ENCODE measurements at regions not wholly inside any gene's neighbourhood (a gene's known extent, or its start where the extent isn't known, plus 50 kb on each side); places are given as distances from the start of the nearest gene placed in this dataset.

DNA sequence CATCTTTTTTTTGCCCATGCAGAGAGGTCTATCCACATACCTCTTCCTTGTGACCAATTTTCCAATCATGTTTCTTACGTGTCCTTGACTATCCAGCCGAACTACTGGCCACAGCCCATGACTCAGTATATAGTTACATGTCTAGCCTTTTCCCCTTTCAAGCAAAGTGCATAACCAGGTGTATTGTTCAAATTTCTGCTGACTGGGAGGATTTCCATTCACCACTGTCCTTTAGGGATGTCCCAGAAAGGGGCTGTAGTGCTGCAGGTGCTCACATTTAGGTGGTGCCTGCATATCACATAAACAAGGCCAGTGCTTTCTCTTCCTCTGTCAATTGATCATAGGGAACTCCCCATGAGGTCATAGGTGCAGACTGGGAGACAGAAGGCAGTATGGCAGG lies 69.4 kb upstream of the ALDH1A3 start:
- H3K9me3 Mint-ChIP-seq = no peaks in the 10 kb centered on the region

GRCh38 chr15:100810831-100811230 lies 68.8 kb upstream of the ALDH1A3 start:
- Mint-ChIP-seq H3K27me3 (no peaks in the 10 kb centered on the region), H3K4me3 (no peak overlapping the region), H3K27ac (ENCODE audit: low read depth) (no peak overlapping the region), H3K9me3 (peaks cover 4% of the 10 kb centered on the region), H3K4me1 (no peaks in the 10 kb centered on the region), H3K36me3 (ENCODE audit: insufficient read depth) (no peaks in the 10 kb centered on the region)
- DNase-seq (ENCODE audit: low spot score in 2 of 2) (no peak), ATAC-seq (replicated peaks; ENCODE audit: extremely low read depth, poor library complexity, severe bottlenecking) (no peak)

More for the DNA sequence above, 69.4 kb upstream of the ALDH1A3 start:
- DNase-seq (ENCODE audit: low spot score in 2 of 2) (no peak), ATAC-seq (replicated peaks; ENCODE audit: extremely low read depth, poor library complexity, severe bottlenecking) (no peak)
- no peaks in the 10 kb centered on the region for H3K27me3 Mint-ChIP-seq
- no peak overlapping the region for H3K4me3 Mint-ChIP-seq
- H3K27ac Mint-ChIP-seq (ENCODE audit: low read depth) = no peak overlapping the region
- no peaks in the 10 kb centered on the region for H3K36me3 Mint-ChIP-seq (ENCODE audit: insufficient read depth)
- no peaks in the 10 kb centered on the region for H3K4me1 Mint-ChIP-seq

DNA sequence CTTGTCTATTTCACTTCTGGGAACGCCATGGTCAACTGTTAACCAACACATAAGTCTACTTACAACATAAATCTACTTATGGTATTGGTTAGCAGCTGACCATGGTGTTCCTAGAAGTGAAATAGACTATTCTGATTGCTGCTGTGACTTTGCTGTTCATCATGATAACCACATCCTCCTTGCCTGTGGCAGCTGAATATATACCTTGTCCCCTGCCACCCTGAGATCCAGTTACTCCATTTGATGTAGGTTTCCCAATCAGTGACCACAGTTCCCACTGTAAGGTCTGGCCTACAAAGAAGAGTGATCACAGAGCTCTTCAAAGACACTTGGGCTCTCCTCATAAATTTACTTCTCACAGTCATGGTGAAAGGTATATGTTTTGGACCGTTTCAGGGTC lies 66.8 kb upstream of the ALDH1A3 start:
- no peaks in the 10 kb centered on the region for H3K36me3 Mint-ChIP-seq (ENCODE audit: insufficient read depth)
- no peaks in the 10 kb centered on the region for H3K4me1 Mint-ChIP-seq
- DNase-seq (ENCODE audit: low spot score in 2 of 2) = no peak
- H3K4me3 Mint-ChIP-seq = no peak overlapping the region
- peaks cover 13% of the 10 kb centered on the region for H3K9me3 Mint-ChIP-seq
- ATAC-seq (replicated peaks; ENCODE audit: extremely low read depth, poor library complexity, severe bottlenecking) = no peak
- H3K27ac Mint-ChIP-seq (ENCODE audit: low read depth) = no peak overlapping the region
- H3K27me3 Mint-ChIP-seq = no peaks in the 10 kb centered on the region

- Mint-ChIP-seq H3K4me3 (no peak overlapping the region), H3K4me1 (no peaks in the 10 kb centered on the region), H3K36me3 (ENCODE audit: insufficient read depth) (no peaks in the 10 kb centered on the region), H3K27me3 (peaks cover 34% of the 10 kb centered on the region), H3K27ac (ENCODE audit: low read depth) (no peak overlapping the region), H3K9me3 (peaks cover 13% of the 10 kb centered on the region)
- no peak for ATAC-seq (replicated peaks; ENCODE audit: extremely low read depth, poor library complexity, severe bottlenecking)
- DNase-seq (ENCODE audit: low spot score in 2 of 2) = no peak
Measured at GRCh38 chr15:100818927-100819326, 60.7 kb upstream of the ALDH1A3 start.

GRCh38 chr15:100820528-100820927 lies 59.1 kb upstream of the ALDH1A3 start:
- no peak for ATAC-seq (replicated peaks; ENCODE audit: extremely low read depth, poor library complexity, severe bottlenecking)
- H3K4me3 Mint-ChIP-seq = no peak overlapping the region
- H3K27ac Mint-ChIP-seq (ENCODE audit: low read depth) = no peak overlapping the region
- no peak for DNase-seq (ENCODE audit: low spot score in 2 of 2)
- H3K9me3 Mint-ChIP-seq = peaks cover 12% of the 10 kb centered on the region
- H3K36me3 Mint-ChIP-seq (ENCODE audit: insufficient read depth) = no peaks in the 10 kb centered on the region
- peaks cover 50% of the 10 kb centered on the region for H3K27me3 Mint-ChIP-seq
- H3K4me1 Mint-ChIP-seq = no peaks in the 10 kb centered on the region

- DNase-seq (ENCODE audit: low spot score in 2 of 2) (no peak), ATAC-seq (replicated peaks; ENCODE audit: extremely low read depth, poor library complexity, severe bottlenecking) (no peak)
- H3K27ac Mint-ChIP-seq (ENCODE audit: low read depth) = no peak overlapping the region
- no peaks in the 10 kb centered on the region for H3K36me3 Mint-ChIP-seq (ENCODE audit: insufficient read depth)
- H3K4me1 Mint-ChIP-seq = no peaks in the 10 kb centered on the region
- peaks cover 4% of the 10 kb centered on the region for H3K9me3 Mint-ChIP-seq
- peaks cover 58% of the 10 kb centered on the region for H3K27me3 Mint-ChIP-seq
- H3K4me3 Mint-ChIP-seq = no peak overlapping the region
Measured at GRCh38 chr15:100821327-100821726, 58.3 kb upstream of the ALDH1A3 start.

GRCh38 chr15:100824211-100824610 lies 55.4 kb upstream of the ALDH1A3 start:
- DNase-seq (ENCODE audit: low spot score in 2 of 2) (no peak), ATAC-seq (replicated peaks; ENCODE audit: extremely low read depth, poor library complexity, severe bottlenecking) (no peak)
- peaks cover 71% of the 10 kb centered on the region for H3K27me3 Mint-ChIP-seq
- no peak overlapping the region for H3K4me3 Mint-ChIP-seq
- no peak overlapping the region for H3K27ac Mint-ChIP-seq (ENCODE audit: low read depth)
- no peaks in the 10 kb centered on the region for H3K4me1 Mint-ChIP-seq
- no peaks in the 10 kb centered on the region for H3K9me3 Mint-ChIP-seq
- no peaks in the 10 kb centered on the region for H3K36me3 Mint-ChIP-seq (ENCODE audit: insufficient read depth)

DNA sequence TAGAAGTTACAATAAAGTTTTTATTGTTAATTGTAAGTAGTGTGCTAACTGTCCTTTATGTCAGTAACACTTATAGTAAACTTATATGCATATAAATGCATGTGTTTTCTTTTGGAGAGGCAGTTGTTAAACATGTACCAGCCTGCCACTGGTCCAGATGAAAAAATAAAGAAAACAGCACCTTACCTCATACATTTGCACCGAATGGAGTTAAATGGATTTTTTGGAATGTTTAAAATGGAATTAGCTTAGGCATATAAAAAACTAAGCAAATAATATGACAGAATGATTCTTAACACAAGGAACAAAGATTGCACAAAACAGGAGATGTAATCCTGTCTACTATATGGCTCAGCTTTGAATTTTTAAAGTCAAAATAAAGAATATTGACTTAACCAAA lies 50.2 kb upstream of the ALDH1A3 start:
- peaks cover 2% of the 10 kb centered on the region for H3K36me3 Mint-ChIP-seq (ENCODE audit: insufficient read depth)
- DNase-seq (ENCODE audit: low spot score in 2 of 2) = no peak
- peaks cover 81% of the 10 kb centered on the region for H3K27me3 Mint-ChIP-seq
- ATAC-seq (replicated peaks; ENCODE audit: extremely low read depth, poor library complexity, severe bottlenecking) = no peak
- H3K4me3 Mint-ChIP-seq = no peak overlapping the region
- H3K4me1 Mint-ChIP-seq = no peaks in the 10 kb centered on the region
- H3K27ac Mint-ChIP-seq (ENCODE audit: low read depth) = no peak overlapping the region
- H3K9me3 Mint-ChIP-seq = no peaks in the 10 kb centered on the region

All from central memory CD8-positive, alpha-beta T cell (primary cell).